ENCODE measurements at regions not wholly inside any gene's neighbourhood (a gene's known extent, or its start where the extent isn't known, plus 50 kb on each side); places are given as distances from the start of the nearest gene placed in this dataset.

- TF ChIP-seq CTCF (IDR thresholded peaks at IDR 0.05) (no peak), POLR2A (IDR thresholded peaks at IDR 0.05) (no peak)
Measured at GRCh38 chr3:31140470-31140869, 246.0 kb upstream of the GADL1 start.

Measured in esophagus squamous epithelium (tissue), 4 donors.